HCT116 (cell line): ENCODE measurements at regions not wholly inside any gene's neighbourhood (a gene's known extent, or its start where the extent isn't known, plus 50 kb on each side); places are given as distances from the start of the nearest gene placed in this dataset.

Source experiments
- ATAC-seq: fragments of 200-7000 bp; cut with Tn5 transposase; 2 replicates; pipeline ENCODE4 v1.9.1; 2020; ENCODE audit warnings: mild to moderate bottlenecking, moderate library complexity
- BruUV-seq: library from RNA; stranded (reverse); fragments of 400-500 nt; replicated peaks from 2 replicates; lab custom pipeline; 2021; lab: Mats Ljungman, UMichigan
- CTCF ChIA-PET: fragments of 300-600 bp; sonication (Branson Sonifier 250); formaldehyde crosslinking; loops from one replicate; lab custom pipeline; 2021; ENCODE audit warnings: antibody characterized with exemption; lab: Charles Lee
- POLR2A ChIA-PET: fragments of 300-600, 350-600 bp; sonication (Branson Sonifier 250); formaldehyde crosslinking; loops from one replicate; lab custom pipeline; 2021; ENCODE audit warnings: antibody characterized with exemption; lab: Charles Lee
- RAD21 ChIA-PET, 2 experiments: fragments of 300-600 bp; sonication (Branson Sonifier 250); formaldehyde crosslinking; loops; one replicate each; lab custom pipeline; 2023; ENCODE audit warnings: low total read pairs in 2 of 2; ENCODE audit not compliant: uncharacterized antibody in 2 of 2, unreplicated experiment in 2 of 2, low non-redundant PET in 1 of 2; lab: Charles Lee
- DNase-seq: peaks from one replicate; pipeline ENCODE4 v3.0.0-alpha.2; 2010; ENCODE audit warnings: low read depth, low spot score
- H2AFZ ChIP-seq: fragments of 200-600 bp; shearing (Covaris generic), sonication (generic); 2 replicates; pipeline ENCODE4 v1.6.1; 2017; ENCODE audit warnings: low read depth, mixed run types, mixed read lengths, antibody characterized with exemption, low read length; ENCODE audit not compliant: poor library complexity, severe bottlenecking
- H3K27ac ChIP-seq: 2 replicates; pipeline ENCODE4 v1.5.1; 2012; ENCODE audit warnings: low read depth, low read length
- H3K27me3 ChIP-seq: fragments of 200-600 bp; sonication (generic); 2 replicates; pipeline ENCODE4 v1.6.1; 2016; ENCODE audit warnings: mixed run types, low read length, mixed read lengths; ENCODE audit not compliant: insufficient read depth
- H3K36me3 ChIP-seq, 2 experiments: fragments of 200-500 bp in 1 of 2; fragments of 200-600 bp in 1 of 2; sonication (Bioruptor generic) in 1 of 2; sonication (generic) in 1 of 2; 2 replicates each; pipeline versions ENCODE4 v1.5.1 to v1.6.1; 2014 to 2016; ENCODE audit warnings: low read length in 2 of 2, inconsistent platforms in 1 of 2, mixed read lengths in 1 of 2, mixed run types in 1 of 2; ENCODE audit not compliant: insufficient read depth in 2 of 2, control insufficient read depth in 1 of 2
- H3K4me1 ChIP-seq, 2 experiments: fragments of 200-600 bp in 1 of 2; sonication (generic) in 1 of 2; 2 replicates each; pipeline versions ENCODE4 v1.5.1 to v1.6.1; 2012 to 2017; ENCODE audit warnings: low read length in 2 of 2, inconsistent platforms in 1 of 2, mild to moderate bottlenecking in 1 of 2, mixed read lengths in 1 of 2, mixed run types in 1 of 2, moderate library complexity in 1 of 2; ENCODE audit not compliant: insufficient read depth in 2 of 2, control insufficient read depth in 1 of 2
- H3K4me2 ChIP-seq: fragments of 200-600 bp; sonication (generic); 2 replicates; pipeline ENCODE4 v1.6.1; 2017; ENCODE audit warnings: mixed run types, low read length, mixed read lengths
- H3K4me3 ChIP-seq, 2 experiments: fragments of 200-600 bp in 1 of 2; sonication (generic) in 1 of 2; replicated peaks in 1 of 2; 2 replicates each; pipeline ENCODE4 v1.5.1; 2011 to 2016; ENCODE audit warnings: low read length in 2 of 2, control low read depth in 1 of 2, low read depth in 1 of 2, mild to moderate bottlenecking in 1 of 2, mixed read lengths in 1 of 2, mixed run types in 1 of 2
- H3K79me2 ChIP-seq: fragments of 200-600 bp; sonication (generic); 2 replicates; pipeline ENCODE4 v1.6.1; 2017; ENCODE audit warnings: mild to moderate bottlenecking, mixed run types, low read length, moderate library complexity, mixed read lengths; ENCODE audit not compliant: insufficient read depth
- H3K9ac ChIP-seq: fragments of 200-600 bp; sonication (generic); 2 replicates; pipeline ENCODE4 v1.6.1; 2016; ENCODE audit warnings: low read length, mixed read lengths
- H3K9me2 ChIP-seq: fragments of 200-600 bp; sonication (generic), shearing (Covaris generic); 2 replicates; pipeline ENCODE4 v1.6.1; 2017; ENCODE audit warnings: mixed run types, mild to moderate bottlenecking, moderate library complexity; ENCODE audit not compliant: insufficient read depth
- H3K9me3 ChIP-seq, 2 experiments: fragments of 200-500 bp in 1 of 2; fragments of 200-600 bp in 1 of 2; sonication (Bioruptor generic) in 1 of 2; sonication (generic) in 1 of 2; 2 replicates each; pipeline ENCODE4 v1.6.1; 2014 to 2017; ENCODE audit warnings: low read length in 2 of 2, mixed read lengths in 2 of 2, inconsistent platforms in 1 of 2, low read depth in 1 of 2, mild to moderate bottlenecking in 1 of 2, mixed run types in 1 of 2, moderate library complexity in 1 of 2; ENCODE audit not compliant: control insufficient read depth in 1 of 2, insufficient read depth in 1 of 2
- H4K20me1 ChIP-seq: fragments of 200-600 bp; sonication (generic), shearing (Covaris generic); 2 replicates; pipeline ENCODE4 v1.6.1; 2017; ENCODE audit warnings: mixed run types, mild to moderate bottlenecking, moderate library complexity; ENCODE audit not compliant: insufficient read depth
- CBX3 ChIP-seq: IDR thresholded peaks from 2 replicates; pipeline ENCODE4 v1.6.1; 2012; ENCODE audit warnings: low read depth
- EGR1 ChIP-seq: IDR thresholded peaks from 2 replicates; pipeline ENCODE4 v1.6.1; 2012; ENCODE audit warnings: low read depth
- ELF1 ChIP-seq: IDR thresholded peaks from 2 replicates; pipeline ENCODE4 v1.6.1; 2012; ENCODE audit warnings: low read depth, borderline replicate concordance
- EZH2phosphoT487 ChIP-seq: fragments of 200-600 bp; IDR thresholded peaks from 2 replicates; pipeline ENCODE4 v1.6.1; 2018; ENCODE audit warnings: antibody characterized with exemption, borderline replicate concordance
- JUND ChIP-seq: IDR thresholded peaks from 2 replicates; pipeline ENCODE4 v1.6.1; 2012
- POLR2A ChIP-seq: IDR thresholded peaks from 2 replicates; pipeline ENCODE4 v1.7.0; 2011; ENCODE audit warnings: borderline replicate concordance; ENCODE audit not compliant: insufficient read depth, insufficient read length; ENCODE audit errors: extremely low read depth
- POLR2AphosphoS5 ChIP-seq: IDR thresholded peaks from 2 replicates; pipeline ENCODE4 v1.6.1; 2011; ENCODE audit warnings: mild to moderate bottlenecking, low read depth, low read length, moderate library complexity
- SP1 ChIP-seq: IDR thresholded peaks from 2 replicates; pipeline ENCODE4 v1.6.1; 2012; ENCODE audit warnings: low read depth
- SRF ChIP-seq: IDR thresholded peaks from 2 replicates; pipeline ENCODE4 v1.6.1; 2012; ENCODE audit warnings: low read depth
- YY1 ChIP-seq: IDR thresholded peaks from 2 replicates; pipeline ENCODE4 v1.6.1; 2011; ENCODE audit warnings: low read length, low read depth, moderate library complexity, mild to moderate bottlenecking; ENCODE audit not compliant: insufficient replicate concordance; ENCODE audit errors: extremely low read depth
- ZFX ChIP-seq: fragments of 450-650 bp; IDR thresholded peaks from 2 replicates; pipeline ENCODE4 v1.6.1; 2017
- ZNF274 ChIP-seq: fragments of 200-500 bp; sonication (Bioruptor generic); IDR thresholded peaks from 2 replicates; pipeline ENCODE4 v1.6.1; 2014; ENCODE audit warnings: mild to moderate bottlenecking, low read depth, low read length, inconsistent platforms
- intact Hi-C: fragments of 100-400 bp; cut with micrococcal nuclease; formaldehyde crosslinking; loops from 2 replicates; pipeline ENCODE4 v1.10.0; 2022
- TF ChIP-seq, protein P1 (sequence below): IDR thresholded peaks from 2 replicates; pipeline ENCODE4 v1.6.1; 2012; ENCODE audit warnings: low read depth
- TF ChIP-seq, protein P2 (sequence below): IDR thresholded peaks from 2 replicates; pipeline ENCODE4 v1.6.1; 2011; ENCODE audit warnings: mild to moderate bottlenecking, low read length, moderate library complexity; ENCODE audit not compliant: insufficient replicate concordance; ENCODE audit errors: extremely low read depth
- TF ChIP-seq, protein P3 (sequence below), 3 experiments: fragments of 200-600 bp in 1 of 3; sonication (generic) in 1 of 3; IDR thresholded peaks in 2 of 3; conservative IDR thresholded peaks in 1 of 3; 2 replicates each; pipeline ENCODE4 v1.5.1; 2012 to 2017; ENCODE audit warnings: low read depth in 2 of 3, low read length in 2 of 3, antibody characterized with exemption in 1 of 3, borderline replicate concordance in 1 of 3, control low read depth in 1 of 3, mild to moderate bottlenecking in 1 of 3, mixed read lengths in 1 of 3, mixed run types in 1 of 3, moderate library complexity in 1 of 3; ENCODE audit not compliant: insufficient read depth in 1 of 3
- TF ChIP-seq, protein P4 (sequence below): IDR thresholded peaks from 2 replicates; pipeline ENCODE4 v1.6.1; 2012

DNA sequence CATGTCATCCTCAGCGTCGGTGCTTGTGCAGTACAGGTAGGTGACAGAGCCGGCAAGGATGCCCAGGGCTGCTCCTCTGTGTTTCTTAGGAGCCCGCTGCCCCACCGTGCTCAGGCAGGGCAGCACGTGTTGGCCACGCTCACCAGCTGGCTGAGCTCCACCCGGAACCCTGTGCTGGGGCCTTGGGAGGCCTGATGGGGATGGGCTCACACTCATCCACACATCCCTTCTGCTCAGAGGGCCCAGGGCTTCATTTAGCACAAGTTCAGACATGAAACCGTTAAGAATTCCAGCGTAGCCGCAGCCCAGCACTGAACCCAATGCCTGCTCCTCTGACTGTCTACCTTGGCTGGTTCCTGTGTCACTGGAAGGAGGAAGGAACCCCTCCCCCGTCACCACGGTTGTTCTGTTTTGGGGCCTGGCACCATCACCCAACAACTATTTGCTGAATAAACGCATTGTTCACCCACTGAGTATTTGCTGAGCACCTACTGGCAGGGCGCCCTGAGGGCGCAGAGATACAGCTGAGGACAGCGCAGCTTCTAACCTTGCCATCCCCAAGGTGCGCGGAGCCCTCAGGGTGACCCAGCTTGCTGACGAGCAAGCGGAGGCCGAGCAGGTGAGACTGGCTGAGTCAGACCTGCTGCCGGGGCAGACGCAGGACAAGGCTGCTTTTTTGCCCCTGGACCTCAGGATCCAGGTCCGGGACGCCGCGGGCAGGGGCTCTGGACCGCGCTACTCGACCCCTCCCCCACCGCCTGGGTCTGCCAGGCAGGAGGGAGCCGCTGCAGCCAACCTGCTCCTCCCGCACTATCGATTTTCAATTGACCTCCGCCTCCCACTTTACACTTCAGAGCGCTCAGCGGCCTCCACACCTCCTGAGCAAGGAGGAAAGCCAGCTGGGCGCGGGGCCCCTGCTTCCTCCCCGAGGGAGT lies 50.6 kb upstream of the RET start:
- CTCF ChIA-PET, result no interaction called here
- H3K4me3 ChIP-seq, result no peak overlapping the region
- no peak for ATAC-seq
- H3K27ac ChIP-seq, result no peak overlapping the region
- no peak overlapping the region for H3K9ac ChIP-seq
- no peak overlapping the region for H2AFZ ChIP-seq
- no peaks in the 10 kb centered on the region for H3K9me2 ChIP-seq
- H3K9me3 ChIP-seq, result no peaks in the 10 kb centered on the region
- H3K27me3 ChIP-seq, result no peaks in the 10 kb centered on the region; the same call in 1 of the 2 replicates
- H4K20me1 ChIP-seq, result no peaks in the 10 kb centered on the region
- POLR2A ChIA-PET, result no interaction called here
- no peaks in the 10 kb centered on the region for H3K36me3 ChIP-seq
- DNase-seq, result no peak
- TF ChIP-seq, protein P1, sequence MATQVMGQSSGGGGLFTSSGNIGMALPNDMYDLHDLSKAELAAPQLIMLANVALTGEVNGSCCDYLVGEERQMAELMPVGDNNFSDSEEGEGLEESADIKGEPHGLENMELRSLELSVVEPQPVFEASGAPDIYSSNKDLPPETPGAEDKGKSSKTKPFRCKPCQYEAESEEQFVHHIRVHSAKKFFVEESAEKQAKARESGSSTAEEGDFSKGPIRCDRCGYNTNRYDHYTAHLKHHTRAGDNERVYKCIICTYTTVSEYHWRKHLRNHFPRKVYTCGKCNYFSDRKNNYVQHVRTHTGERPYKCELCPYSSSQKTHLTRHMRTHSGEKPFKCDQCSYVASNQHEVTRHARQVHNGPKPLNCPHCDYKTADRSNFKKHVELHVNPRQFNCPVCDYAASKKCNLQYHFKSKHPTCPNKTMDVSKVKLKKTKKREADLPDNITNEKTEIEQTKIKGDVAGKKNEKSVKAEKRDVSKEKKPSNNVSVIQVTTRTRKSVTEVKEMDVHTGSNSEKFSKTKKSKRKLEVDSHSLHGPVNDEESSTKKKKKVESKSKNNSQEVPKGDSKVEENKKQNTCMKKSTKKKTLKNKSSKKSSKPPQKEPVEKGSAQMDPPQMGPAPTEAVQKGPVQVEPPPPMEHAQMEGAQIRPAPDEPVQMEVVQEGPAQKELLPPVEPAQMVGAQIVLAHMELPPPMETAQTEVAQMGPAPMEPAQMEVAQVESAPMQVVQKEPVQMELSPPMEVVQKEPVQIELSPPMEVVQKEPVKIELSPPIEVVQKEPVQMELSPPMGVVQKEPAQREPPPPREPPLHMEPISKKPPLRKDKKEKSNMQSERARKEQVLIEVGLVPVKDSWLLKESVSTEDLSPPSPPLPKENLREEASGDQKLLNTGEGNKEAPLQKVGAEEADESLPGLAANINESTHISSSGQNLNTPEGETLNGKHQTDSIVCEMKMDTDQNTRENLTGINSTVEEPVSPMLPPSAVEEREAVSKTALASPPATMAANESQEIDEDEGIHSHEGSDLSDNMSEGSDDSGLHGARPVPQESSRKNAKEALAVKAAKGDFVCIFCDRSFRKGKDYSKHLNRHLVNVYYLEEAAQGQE, result no peak
- no peak for TF ChIP-seq EZH2phosphoT487
- TF ChIP-seq, protein P2, sequence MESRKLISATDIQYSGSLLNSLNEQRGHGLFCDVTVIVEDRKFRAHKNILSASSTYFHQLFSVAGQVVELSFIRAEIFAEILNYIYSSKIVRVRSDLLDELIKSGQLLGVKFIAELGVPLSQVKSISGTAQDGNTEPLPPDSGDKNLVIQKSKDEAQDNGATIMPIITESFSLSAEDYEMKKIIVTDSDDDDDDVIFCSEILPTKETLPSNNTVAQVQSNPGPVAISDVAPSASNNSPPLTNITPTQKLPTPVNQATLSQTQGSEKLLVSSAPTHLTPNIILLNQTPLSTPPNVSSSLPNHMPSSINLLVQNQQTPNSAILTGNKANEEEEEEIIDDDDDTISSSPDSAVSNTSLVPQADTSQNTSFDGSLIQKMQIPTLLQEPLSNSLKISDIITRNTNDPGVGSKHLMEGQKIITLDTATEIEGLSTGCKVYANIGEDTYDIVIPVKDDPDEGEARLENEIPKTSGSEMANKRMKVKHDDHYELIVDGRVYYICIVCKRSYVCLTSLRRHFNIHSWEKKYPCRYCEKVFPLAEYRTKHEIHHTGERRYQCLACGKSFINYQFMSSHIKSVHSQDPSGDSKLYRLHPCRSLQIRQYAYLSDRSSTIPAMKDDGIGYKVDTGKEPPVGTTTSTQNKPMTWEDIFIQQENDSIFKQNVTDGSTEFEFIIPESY, result no peak
- no peak for TF ChIP-seq ZFX
- TF ChIP-seq ELF1, result no peak
- TF ChIP-seq SP1, result no peak
- no peak for TF ChIP-seq JUND
- TF ChIP-seq CBX3, result no peak
- TF ChIP-seq SRF, result no peak
- TF ChIP-seq, protein P3, sequence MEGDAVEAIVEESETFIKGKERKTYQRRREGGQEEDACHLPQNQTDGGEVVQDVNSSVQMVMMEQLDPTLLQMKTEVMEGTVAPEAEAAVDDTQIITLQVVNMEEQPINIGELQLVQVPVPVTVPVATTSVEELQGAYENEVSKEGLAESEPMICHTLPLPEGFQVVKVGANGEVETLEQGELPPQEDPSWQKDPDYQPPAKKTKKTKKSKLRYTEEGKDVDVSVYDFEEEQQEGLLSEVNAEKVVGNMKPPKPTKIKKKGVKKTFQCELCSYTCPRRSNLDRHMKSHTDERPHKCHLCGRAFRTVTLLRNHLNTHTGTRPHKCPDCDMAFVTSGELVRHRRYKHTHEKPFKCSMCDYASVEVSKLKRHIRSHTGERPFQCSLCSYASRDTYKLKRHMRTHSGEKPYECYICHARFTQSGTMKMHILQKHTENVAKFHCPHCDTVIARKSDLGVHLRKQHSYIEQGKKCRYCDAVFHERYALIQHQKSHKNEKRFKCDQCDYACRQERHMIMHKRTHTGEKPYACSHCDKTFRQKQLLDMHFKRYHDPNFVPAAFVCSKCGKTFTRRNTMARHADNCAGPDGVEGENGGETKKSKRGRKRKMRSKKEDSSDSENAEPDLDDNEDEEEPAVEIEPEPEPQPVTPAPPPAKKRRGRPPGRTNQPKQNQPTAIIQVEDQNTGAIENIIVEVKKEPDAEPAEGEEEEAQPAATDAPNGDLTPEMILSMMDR (IDR thresholded peaks at IDR 0.05 in 2 of 3, conservative IDR thresholded peaks at IDR 0.05 in 1 of 3; ENCODE audit: borderline replicate concordance in 1 of 3, insufficient read depth in 1 of 3, low read depth in 2 of 3, low read length in 2 of 3), result no peak
- no peak for TF ChIP-seq POLR2A
- TF ChIP-seq POLR2AphosphoS5, result no peak
- TF ChIP-seq, protein P4, sequence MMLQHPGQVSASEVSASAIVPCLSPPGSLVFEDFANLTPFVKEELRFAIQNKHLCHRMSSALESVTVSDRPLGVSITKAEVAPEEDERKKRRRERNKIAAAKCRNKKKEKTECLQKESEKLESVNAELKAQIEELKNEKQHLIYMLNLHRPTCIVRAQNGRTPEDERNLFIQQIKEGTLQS, result no peak
- no peak for TF ChIP-seq YY1
- TF ChIP-seq ZNF274, result no peak
- TF ChIP-seq EGR1, result no peak
- RAD21 ChIA-PET, result no interaction called here
- intact Hi-C loops, result no loop called here
- H3K4me2 ChIP-seq, result no peak overlapping the region
- BruUV-seq, result no TSS peak
- H3K4me1 ChIP-seq, result no peaks in the 10 kb centered on the region
- H3K79me2 ChIP-seq, result no peaks in the 10 kb centered on the region
